ENCODE measurements at regions not wholly inside any gene's neighbourhood (a gene's known extent, or its start where the extent isn't known, plus 50 kb on each side); places are given as distances from the start of the nearest gene placed in this dataset.

GRCh38 chr22:27610863-27611786 is 190.4 kb downstream of the MN1 start:
- TF ChIP-seq EZH2 (IDR thresholded peaks at IDR 0.05; ENCODE audit: low read length) (no peak), CTCF (optimal IDR thresholded peaks at IDR 0.05 in 1 of 3, IDR thresholded peaks at IDR 0.05 in 1 of 3, conservative IDR thresholded peaks at IDR 0.05 in 1 of 3; ENCODE audit: extremely low read depth in 1 of 3, insufficient read depth in 2 of 3, low read length in 3 of 3) (no peak)
- Histone ChIP-seq H3K36me3 (ENCODE audit: control insufficient read depth in 2 of 2, extremely low read depth in 1 of 2, insufficient read depth in 2 of 2, low read length in 2 of 2) (no peaks in the 10 kb centered on the region), H3K9ac (ENCODE audit: control insufficient read depth, extremely low read depth, insufficient read depth, low read length) (no peak overlapping the region), H3K9me3 (ENCODE audit: control insufficient read depth, low read depth, low read length) (no peaks in the 10 kb centered on the region), H3K4me1 (ENCODE audit: control insufficient read depth, extremely low read depth, insufficient read depth, low read length) (no peaks in the 10 kb centered on the region), H2AFZ (ENCODE audit: control insufficient read depth, low read length) (no peak overlapping the region), H3K27me3 (ENCODE audit: control insufficient read depth, extremely low read depth, insufficient read depth, low read length) (peaks cover 10% of the 10 kb centered on the region), H3K9me1 (ENCODE audit: control insufficient read depth, extremely low read depth, insufficient read depth, low read length) (no peaks in the 10 kb centered on the region), H4K20me1 (ENCODE audit: control insufficient read depth, extremely low read depth, insufficient read depth, low read length) (no peaks in the 10 kb centered on the region), H3K27ac (ENCODE audit: control insufficient read depth, insufficient read depth, low read length) (no peak overlapping the region), H3K4me3 (ENCODE audit: control insufficient read depth in 2 of 3, extremely low read depth in 1 of 3, insufficient read depth in 2 of 3, low read depth in 1 of 3, low read length in 3 of 3) (no peak overlapping the region), H3K79me2 (ENCODE audit: control insufficient read depth, insufficient read depth, low read length) (no peaks in the 10 kb centered on the region), H3K4me2 (ENCODE audit: control insufficient read depth, extremely low read depth, insufficient read depth, low read depth, low read length) (no peak overlapping the region)
- DNase-seq (ENCODE audit: low read depth, low spot score) (no peak), FAIRE-seq (no peak)
- dilution Hi-C loops (cut with MboI; ENCODE audit: extremely low pct_ligation_motif_present, low sequenced_read_pairs), result no loop called here

DNA sequence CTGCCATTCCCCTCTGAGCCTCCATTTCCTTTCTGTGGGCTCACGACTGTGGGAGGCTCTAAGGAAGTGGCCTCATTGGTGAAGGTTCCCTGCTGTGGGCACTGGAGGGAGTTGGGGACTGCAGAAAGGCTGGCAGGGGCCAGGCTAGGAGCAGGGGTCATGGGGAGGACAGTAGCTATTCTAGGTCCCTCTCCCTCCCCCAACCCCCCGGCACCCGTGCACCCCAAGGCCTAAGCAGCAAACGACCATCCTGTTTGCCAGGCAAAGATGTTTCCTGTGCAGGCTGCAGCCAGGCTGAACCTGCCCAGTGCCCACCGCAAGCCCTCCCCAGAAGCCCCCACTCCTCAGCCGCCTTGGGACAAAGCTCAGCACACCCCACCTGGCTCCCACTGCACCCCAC is 189.4 kb downstream of the MN1 start:
- Histone ChIP-seq H2AFZ (ENCODE audit: control insufficient read depth, low read length) (no peak overlapping the region), H3K9ac (ENCODE audit: control insufficient read depth, extremely low read depth, insufficient read depth, low read length) (no peak overlapping the region), H3K4me1 (ENCODE audit: control insufficient read depth, extremely low read depth, insufficient read depth, low read length) (no peaks in the 10 kb centered on the region), H3K27ac (ENCODE audit: control insufficient read depth, insufficient read depth, low read length) (no peak overlapping the region), H3K79me2 (ENCODE audit: control insufficient read depth, insufficient read depth, low read length) (no peaks in the 10 kb centered on the region), H3K36me3 (ENCODE audit: control insufficient read depth in 2 of 2, extremely low read depth in 1 of 2, insufficient read depth in 2 of 2, low read length in 2 of 2) (no peaks in the 10 kb centered on the region), H4K20me1 (ENCODE audit: control insufficient read depth, extremely low read depth, insufficient read depth, low read length) (no peaks in the 10 kb centered on the region), H3K9me1 (ENCODE audit: control insufficient read depth, extremely low read depth, insufficient read depth, low read length) (no peaks in the 10 kb centered on the region), H3K27me3 (ENCODE audit: control insufficient read depth, extremely low read depth, insufficient read depth, low read length) (peaks cover 10% of the 10 kb centered on the region), H3K4me2 (ENCODE audit: control insufficient read depth, extremely low read depth, insufficient read depth, low read depth, low read length) (no peak overlapping the region), H3K9me3 (ENCODE audit: control insufficient read depth, low read depth, low read length) (no peaks in the 10 kb centered on the region), H3K4me3 (ENCODE audit: control insufficient read depth in 2 of 3, extremely low read depth in 1 of 3, insufficient read depth in 2 of 3, low read depth in 1 of 3, low read length in 3 of 3) (no peak overlapping the region)
- DNase-seq (ENCODE audit: low read depth, low spot score) (no peak), FAIRE-seq (no peak)
- dilution Hi-C loops (cut with MboI; ENCODE audit: extremely low pct_ligation_motif_present, low sequenced_read_pairs), result no loop called here
- TF ChIP-seq CTCF (optimal IDR thresholded peaks at IDR 0.05 in 1 of 3, IDR thresholded peaks at IDR 0.05 in 1 of 3, conservative IDR thresholded peaks at IDR 0.05 in 1 of 3; ENCODE audit: extremely low read depth in 1 of 3, insufficient read depth in 2 of 3, low read length in 3 of 3) (no peak), EZH2 (IDR thresholded peaks at IDR 0.05; ENCODE audit: low read length) (no peak)

Data from keratinocyte (primary cell).